GM23248 (cell line): ENCODE measurements at regions not wholly inside any gene's neighbourhood (a gene's known extent, or its start where the extent isn't known, plus 50 kb on each side); places are given as distances from the start of the nearest gene placed in this dataset.

Experiments used
- EZH2 ChIP-seq: fragments of 200-600 bp; sonication (generic); IDR thresholded peaks from 2 replicates; pipeline ENCODE4 v1.6.1; 2018; ENCODE audit warnings: antibody characterized with exemption, mild to moderate bottlenecking; ENCODE audit not compliant: insufficient read depth, poor library complexity, severe bottlenecking
- EZH2phosphoT487 ChIP-seq: fragments of 200-600 bp; sonication (generic); IDR thresholded peaks from 2 replicates; pipeline ENCODE4 v1.6.1; 2018; ENCODE audit warnings: antibody characterized with exemption, moderate library complexity, mild to moderate bottlenecking, low read depth; ENCODE audit not compliant: insufficient read depth

DNA sequence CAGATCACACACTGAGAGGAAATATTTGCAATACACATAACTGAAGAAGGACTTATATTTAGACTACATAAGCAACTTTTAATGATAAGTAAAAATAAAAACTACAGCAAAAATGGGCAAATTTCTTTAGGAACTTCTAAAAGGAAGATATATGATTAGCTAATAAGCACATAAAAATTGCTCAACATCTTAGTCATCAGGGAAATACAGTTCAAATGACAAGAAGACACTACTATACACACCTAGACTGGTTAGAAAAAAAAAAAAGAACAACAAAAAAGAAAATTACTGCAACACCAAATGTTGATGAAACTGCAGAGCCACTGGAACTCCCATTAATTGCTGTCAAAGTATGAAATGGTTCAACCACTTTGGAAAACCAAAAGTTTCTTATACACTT lies 1247.5 kb upstream of the ACVR2A start:
- no peak for TF ChIP-seq EZH2
- TF ChIP-seq EZH2phosphoT487: no peak
